K562 (cell line): ENCODE measurements at regions not wholly inside any gene's neighbourhood (a gene's known extent, or its start where the extent isn't known, plus 50 kb on each side); places are given as distances from the start of the nearest gene placed in this dataset.
A peak's percentile ranks its signal among the peaks of the same experiment; 100 is the strongest.

Source experiments
- ATAC-seq: fragments of 200-7000 bp; cut with Tn5 transposase; 3 replicates; pipeline ENCODE4 v1.9.1; 2020; ENCODE audit warnings: moderate library complexity
- BruUV-seq: library from RNA; stranded (reverse); fragments of 400-500 nt; replicated peaks from 2 replicates; lab custom pipeline; 2021; lab: Mats Ljungman, UMichigan
- CTCF ChIA-PET: fragments of 300-600 bp; formaldehyde crosslinking; extraction: SDS; loops from one replicate; lab custom pipeline; 2021; ENCODE audit warnings: low intra/inter-chr PET ratio; lab: Yijun Ruan, JAX
- POLR2A ChIA-PET: fragments of 300-600, 350-650 bp; sonication (Branson Sonifier 250); formaldehyde crosslinking; extraction: SDS; loops from one replicate; lab custom pipeline; 2021; ENCODE audit warnings: antibody characterized with exemption, inconsistent platforms; lab: Yijun Ruan, JAX
- DNase-seq, 4 experiments: peaks; one replicate each; pipeline versions ENCODE4 v3.0.0 to v3.0.0-alpha.2; 2011 to 2018; ENCODE audit warnings: low spot score in 3 of 4, mixed read lengths in 3 of 4; ENCODE audit errors: extremely low read depth in 1 of 4
- FAIRE-seq: peaks from 2 replicates; lab custom pipeline; 2011; peaks lifted over from hg19 to GRCh38; lab: Jason Lieb, UNC
- H2AFZ ChIP-seq: 2 replicates; pipeline ENCODE4 v1.6.0; 2011; ENCODE audit warnings: low read depth, low read length, control low read depth, inconsistent platforms
- H3K27ac ChIP-seq: fragments of 200-600 bp; 3 replicates; pipeline ENCODE4 v1.8.0; 2011; ENCODE audit warnings: low read depth, mild to moderate bottlenecking, control low read depth, inconsistent platforms, low read length, moderate library complexity, mixed read lengths; ENCODE audit errors: extremely low read depth
- H3K27me3 ChIP-seq, 2 experiments: fragments of 300-600 bp in 1 of 2; 2 replicates in 1 of 2; 3 replicates in 1 of 2; pipeline versions ENCODE4 v1.6.0 to v1.8.0; 2011; ENCODE audit warnings: inconsistent platforms in 2 of 2, low read length in 2 of 2, mild to moderate bottlenecking in 1 of 2, mixed read lengths in 1 of 2, moderate library complexity in 1 of 2; ENCODE audit not compliant: control insufficient read depth in 2 of 2, insufficient read depth in 2 of 2
- H3K36me3 ChIP-seq: fragments of 300-600 bp; 3 replicates; pipeline ENCODE4 v1.8.0; 2011; ENCODE audit warnings: mild to moderate bottlenecking, low read length, inconsistent platforms; ENCODE audit not compliant: control insufficient read depth, insufficient read depth
- H3K4me1 ChIP-seq, 2 experiments: fragments of 200-600 bp in 1 of 2; replicated peaks in 1 of 2; 2 replicates in 1 of 2; 3 replicates in 1 of 2; pipeline versions ENCODE4 v1.5.1 to v1.8.0; 2011; ENCODE audit warnings: inconsistent platforms in 2 of 2, low read length in 2 of 2, mild to moderate bottlenecking in 1 of 2, mixed read lengths in 1 of 2, moderate library complexity in 1 of 2; ENCODE audit not compliant: control insufficient read depth in 2 of 2, insufficient read depth in 2 of 2
- H3K4me2 ChIP-seq: 2 replicates; pipeline ENCODE4 v1.6.1; 2011; ENCODE audit warnings: low read length, control low read depth, inconsistent platforms, mixed read lengths; ENCODE audit not compliant: insufficient read depth
- H3K4me3 ChIP-seq: fragments of 200-600 bp; sonication (generic), shearing (Covaris generic); 2 replicates; pipeline ENCODE4 v1.5.1; 2016; ENCODE audit warnings: control low read depth, inconsistent platforms
- H3K79me2 ChIP-seq: fragments of 200-600 bp; 3 replicates; pipeline ENCODE4 v1.8.0; 2011; ENCODE audit warnings: low read length, inconsistent platforms; ENCODE audit not compliant: control insufficient read depth, insufficient read depth
- H3K9ac ChIP-seq, 2 experiments: 2 replicates each; pipeline versions ENCODE4 v1.6.0 to v1.6.1; 2011; ENCODE audit warnings: low read depth in 2 of 2, low read length in 2 of 2, control low read depth in 1 of 2, inconsistent platforms in 1 of 2, mild to moderate bottlenecking in 1 of 2, mixed read lengths in 1 of 2; ENCODE audit not compliant: insufficient read depth in 1 of 2
- H3K9me1 ChIP-seq: one replicate; pipeline ENCODE4 v1.6.0; 2011; ENCODE audit warnings: inconsistent platforms, mild to moderate bottlenecking, low read length, moderate library complexity; ENCODE audit not compliant: control insufficient read depth, insufficient read depth
- H3K9me3 ChIP-seq: replicated peaks from 2 replicates; pipeline ENCODE4 v1.5.1; 2011; ENCODE audit warnings: low read depth, low read length, inconsistent platforms; ENCODE audit not compliant: control insufficient read depth, insufficient read depth
- H4K20me1 ChIP-seq: replicated peaks from 2 replicates; pipeline ENCODE4 v1.6.1; 2011; ENCODE audit warnings: low read length, inconsistent platforms, mixed read lengths; ENCODE audit not compliant: control insufficient read depth, insufficient read depth
- ESRRB ChIP-seq: fragments of 250-450 bp; sonication (Bioruptor Pico); IDR thresholded peaks from 2 replicates; pipeline ENCODE4 v1.5.0; 2020; ENCODE audit warnings: mild to moderate bottlenecking, moderate library complexity, borderline replicate concordance
- ZMIZ1 ChIP-seq, 2 experiments: fragments of 150-350 bp in 1 of 2; IDR thresholded peaks; 2 replicates each; pipeline ENCODE4 v1.6.1; 2012 to 2016; ENCODE audit warnings: low read depth in 2 of 2, low read length in 2 of 2, mild to moderate bottlenecking in 1 of 2, moderate library complexity in 1 of 2
- ZNF24 ChIP-seq: fragments of 450-650 bp; IDR thresholded peaks from 2 replicates; pipeline ENCODE4 v1.6.1; 2016
- ZNF589 ChIP-seq: fragments of 200-800 bp; sonication (Bioruptor generic); IDR thresholded peaks from 2 replicates; pipeline ENCODE4 v1.6.1; 2016; ENCODE audit warnings: low read depth, missing genetic modification characterization, missing compliant biosample characterization
- ZNF77 ChIP-seq: fragments of 250-450 bp; sonication (Bioruptor Pico); IDR thresholded peaks from 2 replicates; pipeline ENCODE4 v1.5.0; 2020
- WGBS: fragments of 100-300 bp; shearing (Covaris generic); methylation state at CpG from one replicate; pipeline ENCODE4 v1.1.6; 2016; ENCODE audit warnings: low coverage, mixed read lengths; ENCODE audit not compliant: insufficient coverage; ENCODE audit errors: missing lambda C conversion rate; 5-methylcytosine and 5-hydroxymethylcytosine counted together
- in situ Hi-C: fragments of 300-500 bp; cut with MboI; formaldehyde crosslinking; loops from 4 replicates; pipeline ENCODE4 v1.15.0; 2018; ENCODE audit warnings: inconsistent platforms, mixed read lengths
- intact Hi-C: fragments of 100-400 bp; cut with micrococcal nuclease; formaldehyde crosslinking; loops from 2 replicates; pipeline ENCODE4 v1.14.2; 2022
- TF ChIP-seq, protein P1 (sequence below): fragments of 450-650 bp; IDR thresholded peaks from 2 replicates; pipeline ENCODE4 v1.6.1; 2016; ENCODE audit warnings: low read depth

- DNase-seq (no peak), ATAC-seq (no peak), FAIRE-seq (no peak)
- ChIA-PET POLR2A (interaction anchor here (0.5 kb wide), 1 partner anchor 38 kb away, joined by 3 read pairs; no protein-coding TSS in a partner anchor), CTCF (no interaction called here)
- Histone ChIP-seq H3K9me1 (no peaks in the 10 kb centered on the region), H3K4me2 (no peak overlapping the region), H2AFZ (no peak overlapping the region), H3K4me1 (peaks cover 4 to 9% of the 10 kb centered on the region in 2 experiments; a peak in 3 of 5 replicates), H3K27me3 (0 out of 5 replicates have a peak, but pooled peaks cover 0 to 6% of the 10 kb centered on the region in 2 experiments), H3K27ac (no peak overlapping the region), H4K20me1 (no peaks in the 10 kb centered on the region), H3K4me3 (no peak overlapping the region), H3K9ac (no peak overlapping the region), H3K79me2 (no peaks in the 10 kb centered on the region), H3K9me3 (no peaks in the 10 kb centered on the region), H3K36me3 (no peaks in the 10 kb centered on the region)
- 45% methylated on average over 12 of the region's 12 CpGs for WGBS
- intact Hi-C loops (loop anchor here (5.0 kb wide), 2 partner anchors 145 to 465 kb away; no protein-coding TSS in a partner anchor), in situ Hi-C loops (loop anchor here (10.0 kb wide), 1 partner anchor 242 kb away; no protein-coding TSS in a partner anchor)
- TF ChIP-seq ZMIZ1 (IDR thresholded peaks at IDR 0.05; ENCODE audit: low read depth in 2 of 2, low read length in 2 of 2) (no peak), ESRRB (no peak), ZNF589 (CRISPR knock-in tag) (no peak), ZNF77 (CRISPR knock-in tag) (no peak), ZNF24 (peak; percentile 79)
- TF ChIP-seq, protein P1, sequence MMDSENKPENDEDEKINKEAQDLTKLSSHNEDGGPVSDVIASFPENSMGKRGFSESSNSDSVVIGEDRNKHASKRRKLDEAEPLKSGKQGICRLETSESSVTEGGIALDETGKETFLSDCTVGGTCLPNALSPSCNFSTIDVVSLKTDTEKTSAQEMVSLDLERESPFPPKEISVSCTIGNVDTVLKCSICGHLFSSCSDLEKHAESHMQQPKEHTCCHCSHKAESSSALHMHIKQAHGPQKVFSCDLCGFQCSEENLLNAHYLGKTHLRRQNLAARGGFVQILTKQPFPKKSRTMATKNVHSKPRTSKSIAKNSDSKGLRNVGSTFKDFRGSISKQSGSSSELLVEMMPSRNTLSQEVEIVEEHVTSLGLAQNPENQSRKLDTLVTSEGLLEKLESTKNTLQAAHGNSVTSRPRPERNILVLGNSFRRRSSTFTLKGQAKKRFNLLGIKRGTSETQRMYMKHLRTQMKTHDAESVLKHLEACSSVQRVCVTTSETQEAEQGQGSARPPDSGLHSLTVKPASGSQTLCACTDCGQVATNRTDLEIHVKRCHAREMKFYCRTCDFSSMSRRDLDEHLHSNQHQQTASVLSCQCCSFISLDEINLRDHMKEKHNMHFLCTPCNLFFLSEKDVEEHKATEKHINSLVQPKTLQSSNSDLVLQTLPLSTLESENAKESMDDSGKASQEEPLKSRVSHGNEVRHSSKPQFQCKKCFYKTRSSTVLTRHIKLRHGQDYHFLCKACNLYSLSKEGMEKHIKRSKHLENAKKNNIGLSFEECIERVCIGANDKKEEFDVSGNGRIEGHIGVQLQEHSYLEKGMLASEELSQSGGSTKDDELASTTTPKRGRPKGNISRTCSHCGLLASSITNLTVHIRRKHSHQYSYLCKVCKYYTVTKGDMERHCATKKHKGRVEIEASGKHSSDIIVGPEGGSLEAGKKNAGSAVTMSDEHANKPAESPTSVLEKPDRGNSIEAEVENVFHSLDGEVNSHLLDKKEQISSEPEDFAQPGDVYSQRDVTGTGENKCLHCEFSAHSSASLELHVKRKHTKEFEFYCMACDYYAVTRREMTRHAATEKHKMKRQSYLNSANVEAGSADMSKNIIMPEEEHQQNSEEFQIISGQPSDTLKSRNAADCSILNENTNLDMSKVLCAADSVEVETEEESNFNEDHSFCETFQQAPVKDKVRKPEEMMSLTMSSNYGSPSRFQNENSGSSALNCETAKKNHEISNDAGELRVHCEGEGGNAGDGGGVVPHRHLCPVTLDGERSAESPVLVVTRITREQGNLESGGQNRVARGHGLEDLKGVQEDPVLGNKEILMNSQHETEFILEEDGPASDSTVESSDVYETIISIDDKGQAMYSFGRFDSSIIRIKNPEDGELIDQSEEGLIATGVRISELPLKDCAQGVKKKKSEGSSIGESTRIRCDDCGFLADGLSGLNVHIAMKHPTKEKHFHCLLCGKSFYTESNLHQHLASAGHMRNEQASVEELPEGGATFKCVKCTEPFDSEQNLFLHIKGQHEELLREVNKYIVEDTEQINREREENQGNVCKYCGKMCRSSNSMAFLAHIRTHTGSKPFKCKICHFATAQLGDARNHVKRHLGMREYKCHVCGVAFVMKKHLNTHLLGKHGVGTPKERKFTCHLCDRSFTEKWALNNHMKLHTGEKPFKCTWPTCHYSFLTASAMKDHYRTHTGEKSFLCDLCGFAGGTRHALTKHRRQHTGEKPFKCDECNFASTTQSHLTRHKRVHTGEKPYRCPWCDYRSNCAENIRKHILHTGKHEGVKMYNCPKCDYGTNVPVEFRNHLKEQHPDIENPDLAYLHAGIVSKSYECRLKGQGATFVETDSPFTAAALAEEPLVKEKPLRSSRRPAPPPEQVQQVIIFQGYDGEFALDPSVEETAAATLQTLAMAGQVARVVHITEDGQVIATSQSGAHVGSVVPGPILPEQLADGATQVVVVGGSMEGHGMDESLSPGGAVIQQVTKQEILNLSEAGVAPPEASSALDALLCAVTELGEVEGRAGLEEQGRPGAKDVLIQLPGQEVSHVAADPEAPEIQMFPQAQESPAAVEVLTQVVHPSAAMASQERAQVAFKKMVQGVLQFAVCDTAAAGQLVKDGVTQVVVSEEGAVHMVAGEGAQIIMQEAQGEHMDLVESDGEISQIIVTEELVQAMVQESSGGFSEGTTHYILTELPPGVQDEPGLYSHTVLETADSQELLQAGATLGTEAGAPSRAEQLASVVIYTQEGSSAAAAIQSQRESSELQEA = no peak
- BruUV-seq = no TSS peak
These were observed 109.5 kb upstream of the MBNL2 start for GRCh38 chr13:97112446-97113152.
